SKM-1 treated with dmso at 0.1 percent for 144 hours (cell line): ENCODE measurements at regions not wholly inside any gene's neighbourhood (a gene's known extent, or its start where the extent isn't known, plus 50 kb on each side); places are given as distances from the start of the nearest gene placed in this dataset.

ENCODE experiments used
- DNase-seq: peaks from one replicate; lab custom pipeline; 2025; ENCODE audit not compliant: unreplicated experiment; lab: John Stamatoyannopoulos, UW

DNA sequence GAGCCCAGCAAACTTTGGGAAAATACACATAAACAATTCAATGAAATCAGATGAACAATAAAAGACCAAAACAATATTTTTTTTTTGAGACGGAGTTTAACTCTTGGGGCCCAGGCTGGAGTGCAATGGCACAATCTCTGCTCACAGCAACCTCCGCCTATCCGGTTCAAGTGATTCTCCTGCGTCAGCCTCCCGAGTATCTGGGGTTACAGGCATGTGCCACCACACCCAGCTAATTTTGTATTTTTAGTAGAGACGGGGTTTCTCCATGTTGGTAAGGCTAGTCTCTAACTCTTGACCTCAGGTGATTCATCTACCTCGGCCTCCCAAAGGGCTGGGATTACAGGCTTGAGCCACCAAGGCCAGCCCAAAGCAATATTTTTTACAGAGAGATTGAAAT is 1588.5 kb downstream of the BRINP3 start:
- DNase-seq = no peak

DNA sequence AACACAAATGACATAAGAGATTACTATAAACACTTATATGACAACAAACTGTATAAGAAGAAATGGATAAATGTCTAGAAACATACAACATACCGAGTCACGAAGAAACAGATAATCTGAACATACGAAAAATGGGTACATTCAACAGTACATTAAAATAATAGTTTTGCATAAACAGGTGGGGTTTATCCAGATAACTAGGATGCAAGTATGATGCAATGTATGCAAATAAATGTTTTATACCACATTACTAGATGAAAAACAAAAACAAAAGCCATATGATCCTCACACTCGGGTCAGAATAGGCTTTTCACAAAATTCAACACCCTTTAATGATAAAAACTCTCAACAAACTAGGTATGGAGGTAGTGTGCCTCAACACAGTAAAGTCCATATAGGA is 1585.7 kb downstream of the BRINP3 start:
- DNase-seq = no peak

DNA sequence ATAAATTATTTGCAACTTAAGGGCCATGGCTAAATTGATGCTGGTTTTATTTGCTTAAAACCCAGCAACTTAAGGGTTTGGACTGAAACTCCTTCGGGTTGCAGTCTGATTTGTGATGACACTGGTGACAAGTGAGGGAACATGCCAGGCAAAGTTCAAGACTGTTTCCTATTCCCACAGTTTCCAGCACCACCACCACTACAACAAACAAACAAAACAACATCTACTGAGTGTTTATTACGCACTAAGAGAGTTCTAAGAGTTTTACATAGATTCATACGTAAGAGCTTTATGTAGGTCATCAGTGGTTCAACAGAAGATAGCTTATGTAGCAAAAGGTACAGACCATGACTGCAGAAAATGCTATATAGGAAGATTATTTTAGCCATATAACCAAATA is 1582.1 kb downstream of the BRINP3 start:
- no peak for DNase-seq

DNA sequence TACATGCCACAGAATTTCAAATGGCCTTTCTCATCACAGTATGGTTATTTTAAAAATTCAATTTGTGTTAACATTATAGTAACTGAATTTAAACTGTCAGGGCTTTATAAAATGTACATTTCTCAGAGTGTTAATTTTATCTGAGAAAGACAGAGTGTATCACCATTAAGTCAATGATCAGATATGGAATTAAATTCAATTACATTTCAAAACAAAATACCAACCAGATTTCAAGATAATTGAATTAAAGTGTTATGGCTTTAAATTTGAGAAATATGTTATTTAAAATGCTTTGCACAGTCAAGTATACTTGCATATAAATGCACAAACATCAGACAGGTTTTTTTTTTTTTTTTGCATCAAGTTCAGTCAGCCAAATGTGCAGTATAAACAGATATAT is 1574.4 kb downstream of the BRINP3 start:
- DNase-seq = no peak

DNA sequence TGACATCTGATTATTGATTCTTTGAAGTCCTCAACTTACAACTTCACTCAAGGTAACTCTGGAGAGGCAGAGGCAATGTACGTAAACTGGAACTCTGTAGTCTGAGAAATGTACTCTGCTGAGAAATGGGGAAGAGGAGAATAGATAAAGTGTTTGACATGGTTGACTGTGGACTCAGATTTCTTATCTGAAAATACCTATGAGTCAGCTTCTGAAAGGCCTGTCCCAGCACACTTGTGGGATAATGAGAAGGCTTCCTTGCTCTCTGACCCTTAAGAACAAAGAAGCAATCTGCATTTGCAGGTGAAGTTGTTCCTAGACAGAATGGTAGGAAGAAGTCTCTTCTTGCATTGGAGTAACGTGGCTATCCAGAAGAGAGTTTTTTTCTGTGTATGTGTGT is 1573.5 kb downstream of the BRINP3 start:
- no peak for DNase-seq

DNA sequence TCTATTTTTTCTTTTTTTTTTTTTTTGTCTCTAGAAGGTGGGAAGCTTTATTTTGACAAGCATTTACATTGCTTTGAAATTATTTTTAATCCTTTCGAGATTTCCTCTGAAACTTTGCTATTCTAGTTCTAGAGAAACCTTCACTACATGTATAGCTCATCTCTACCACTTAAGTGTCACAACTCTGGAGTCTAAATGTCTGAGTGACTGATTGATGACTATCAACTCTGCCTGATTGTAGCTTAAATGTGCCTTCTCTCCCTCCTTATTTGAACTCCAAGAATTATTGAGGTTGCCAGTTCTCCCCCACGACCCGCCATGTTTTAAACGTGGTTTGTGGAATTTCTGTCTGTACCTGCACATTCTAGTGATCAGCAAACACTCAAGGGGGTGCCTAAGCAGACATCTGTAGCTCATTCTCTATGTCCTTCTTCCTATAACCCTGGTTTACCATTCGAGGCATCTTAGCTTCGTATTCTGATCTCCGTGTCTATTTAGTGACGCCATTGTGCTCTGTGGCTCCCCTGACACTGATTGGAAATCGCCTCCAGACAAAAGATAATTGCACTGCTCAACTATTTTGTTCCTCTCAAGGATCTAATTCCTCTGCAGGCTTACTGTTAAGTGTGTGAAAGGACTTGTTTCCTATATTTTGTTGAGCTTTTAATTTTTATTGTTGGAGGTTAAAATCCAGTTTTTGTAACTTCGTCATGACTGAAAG is 1570.6 kb downstream of the BRINP3 start:
- no peak for DNase-seq

DNA sequence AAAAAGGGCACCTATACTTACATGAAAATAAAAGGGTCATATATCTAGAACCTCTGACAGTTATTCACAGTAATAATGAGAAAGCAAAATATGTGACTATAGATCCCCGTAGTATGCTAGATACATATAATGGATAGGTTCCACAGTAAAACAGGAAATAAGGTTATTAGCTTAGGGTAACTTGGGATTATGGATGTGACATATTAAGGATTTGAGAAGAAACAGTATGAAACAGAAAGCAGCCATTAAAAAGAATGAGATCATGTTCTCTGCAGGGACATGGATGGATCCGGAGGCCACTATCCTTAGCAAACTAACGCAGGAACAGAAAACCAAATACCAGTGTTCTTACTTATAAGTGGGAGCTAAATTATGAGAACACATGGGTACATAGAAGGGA is 1547.3 kb downstream of the BRINP3 start:
- DNase-seq = no peak

DNA sequence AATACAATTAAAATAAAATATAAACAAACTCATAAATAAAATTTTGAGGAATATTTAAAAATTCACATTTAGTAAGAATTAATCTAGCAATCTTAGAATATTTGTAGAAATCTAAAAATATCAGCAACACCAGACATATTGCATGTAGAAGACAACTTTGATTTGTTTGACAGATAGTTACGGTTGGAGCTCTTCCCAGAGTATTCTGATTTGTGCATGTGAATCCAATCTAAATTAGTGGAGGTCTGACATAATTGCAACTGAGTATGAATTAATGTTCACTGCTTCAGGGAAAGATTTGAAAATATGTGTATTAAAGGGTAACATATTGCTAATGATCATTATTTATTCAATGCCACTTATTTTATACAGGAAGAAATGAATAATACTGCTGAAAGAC is 1546.2 kb downstream of the BRINP3 start:
- no peak for DNase-seq

DNA sequence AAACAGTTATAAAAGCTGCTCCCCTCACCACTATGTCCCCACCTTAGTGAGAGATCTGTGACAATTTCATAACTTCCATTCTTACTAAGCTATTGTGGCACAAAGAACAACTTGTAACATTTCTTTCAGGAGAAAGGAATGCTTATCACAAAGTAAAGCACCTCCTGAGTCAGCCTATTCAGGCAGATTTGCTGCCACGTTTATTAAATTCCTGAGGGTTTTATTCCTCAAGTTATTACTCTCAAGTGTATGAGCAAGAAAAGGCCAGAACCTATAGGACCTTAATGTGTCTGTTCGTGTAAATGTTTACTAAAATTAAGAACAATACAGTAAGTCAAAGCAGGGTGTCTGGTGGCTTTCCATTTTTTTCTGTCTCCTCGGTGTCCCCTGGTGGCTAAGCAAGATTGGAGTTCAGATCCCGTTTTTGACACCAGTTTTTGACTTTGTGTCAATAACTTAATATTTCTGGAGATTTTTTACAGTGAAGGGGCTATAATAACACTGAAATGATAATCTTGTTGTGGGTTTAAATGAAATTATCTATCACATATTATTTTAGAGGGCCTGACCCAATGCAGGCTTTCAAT is 1539.6 kb downstream of the BRINP3 start:
- peak; percentile 16 for DNase-seq

DNA sequence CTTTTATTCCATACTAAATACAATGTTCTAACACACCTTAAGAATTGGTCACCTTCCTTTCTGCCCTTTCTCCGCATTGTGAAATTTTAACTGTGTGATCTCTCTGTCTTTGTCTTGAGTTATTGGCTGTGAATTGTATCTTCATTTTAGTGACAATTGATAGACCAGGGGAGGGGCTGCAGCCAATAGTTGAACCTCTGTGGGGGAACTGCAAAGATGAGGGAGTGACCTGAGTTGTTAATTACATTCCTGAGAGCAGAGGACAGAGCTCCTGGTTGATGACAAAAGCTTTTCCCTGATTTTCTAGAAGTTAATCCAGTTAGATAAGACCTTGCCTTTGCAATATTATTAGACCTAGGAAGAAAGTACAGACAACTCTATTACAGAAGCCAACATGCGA is 1535.7 kb downstream of the BRINP3 start:
- DNase-seq = no peak

DNA sequence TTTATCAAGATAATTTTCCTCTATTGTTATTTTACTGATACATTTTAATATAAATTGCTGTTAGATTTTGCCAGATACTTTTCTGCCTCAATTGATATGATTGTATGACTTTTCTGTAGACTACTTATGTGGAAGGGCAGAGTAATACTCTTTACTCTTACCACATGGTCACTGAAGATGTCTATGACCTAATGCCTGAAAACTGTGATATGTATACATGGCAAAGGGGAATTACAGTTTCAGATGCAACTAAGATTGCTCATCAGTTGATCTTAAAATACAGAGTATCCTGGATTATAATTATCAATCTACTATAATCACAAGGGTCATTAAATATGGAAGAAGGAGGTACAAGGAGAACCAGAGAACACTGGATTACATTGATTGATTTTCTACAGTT is 1528.0 kb downstream of the BRINP3 start:
- DNase-seq = no peak

DNA sequence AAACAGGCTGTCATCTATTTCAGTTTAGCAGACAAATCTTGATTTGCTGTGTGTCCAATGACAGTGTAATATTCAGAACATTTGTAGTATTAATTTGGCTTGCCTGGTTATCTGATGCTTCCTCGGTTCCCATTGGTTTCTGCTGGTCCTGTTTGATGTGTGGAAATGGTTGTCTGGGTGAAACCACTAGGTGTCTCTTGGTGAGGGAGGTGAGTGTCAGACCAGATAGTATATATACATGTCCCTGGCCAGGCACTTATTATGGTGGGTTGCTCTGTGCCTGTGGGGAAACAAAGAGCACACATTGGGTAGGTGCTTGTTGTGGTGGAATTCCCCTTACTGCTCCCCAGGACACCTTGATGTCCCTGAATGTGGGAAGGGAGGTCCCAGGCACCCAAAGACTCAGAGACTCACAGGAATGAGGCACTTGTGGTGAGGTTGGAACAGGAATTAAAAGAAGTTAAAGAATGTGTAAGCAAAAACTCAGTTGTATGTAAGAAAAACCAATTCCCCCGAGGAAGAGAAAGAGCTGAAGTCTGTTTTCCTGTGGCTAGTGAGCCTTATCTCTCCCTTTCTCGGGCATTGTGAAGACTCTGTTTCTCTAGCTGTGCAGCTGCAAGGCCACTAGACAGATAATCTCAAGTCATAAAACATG is 1519.1 kb downstream of the BRINP3 start:
- no peak for DNase-seq

DNA sequence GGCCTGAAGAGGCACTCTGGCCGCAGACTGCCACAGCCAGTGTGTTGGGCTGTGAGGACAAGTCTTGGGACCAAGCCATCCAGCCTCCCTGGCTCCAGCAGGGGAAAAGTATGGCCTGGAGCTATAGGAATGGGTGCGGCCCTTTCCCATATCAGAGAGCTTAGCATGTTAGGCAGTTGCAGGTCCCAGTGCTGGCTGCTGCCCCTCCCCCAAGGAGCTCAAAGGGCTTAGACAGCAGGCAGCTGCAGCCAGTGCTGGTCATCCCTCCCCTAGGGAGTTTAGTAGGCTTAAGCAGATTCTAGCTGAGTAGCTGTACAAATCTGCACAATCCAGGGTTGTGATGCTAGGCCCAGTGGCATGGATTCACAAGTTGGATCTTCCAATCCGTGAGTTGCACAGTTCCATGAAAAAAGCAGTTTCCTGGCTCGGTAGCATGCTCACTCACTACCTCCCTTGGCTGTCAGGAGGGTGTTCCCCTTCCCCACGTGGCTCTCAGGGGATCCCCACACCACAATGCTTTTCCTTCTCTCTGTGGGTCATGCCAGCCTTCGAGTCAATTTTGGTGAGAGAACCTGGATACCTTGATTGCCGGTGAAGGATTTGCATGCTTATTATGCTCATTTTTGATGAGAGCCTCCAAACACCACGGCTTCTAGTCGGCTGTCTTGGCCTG is 1490.8 kb downstream of the BRINP3 start:
- DNase-seq = no peak

DNA sequence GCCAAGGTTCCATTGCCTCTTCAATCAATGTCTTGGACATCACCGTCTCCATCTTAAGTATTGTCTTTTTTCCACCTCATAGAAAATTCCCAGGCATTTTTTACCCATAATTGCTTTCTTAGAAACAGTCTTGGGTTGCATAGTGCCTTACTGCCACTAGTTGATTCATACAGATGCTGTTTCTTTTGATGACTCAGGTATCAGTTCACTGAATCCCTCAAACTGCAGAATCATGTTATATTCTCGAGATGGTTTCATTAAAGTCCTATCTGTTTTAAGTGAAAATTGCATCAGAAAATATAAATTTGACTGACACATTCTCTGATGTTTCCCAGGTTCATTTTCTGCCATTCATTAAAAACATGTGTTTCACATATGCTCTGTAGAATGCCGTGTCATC is 1489.1 kb downstream of the BRINP3 start:
- DNase-seq = no peak

DNA sequence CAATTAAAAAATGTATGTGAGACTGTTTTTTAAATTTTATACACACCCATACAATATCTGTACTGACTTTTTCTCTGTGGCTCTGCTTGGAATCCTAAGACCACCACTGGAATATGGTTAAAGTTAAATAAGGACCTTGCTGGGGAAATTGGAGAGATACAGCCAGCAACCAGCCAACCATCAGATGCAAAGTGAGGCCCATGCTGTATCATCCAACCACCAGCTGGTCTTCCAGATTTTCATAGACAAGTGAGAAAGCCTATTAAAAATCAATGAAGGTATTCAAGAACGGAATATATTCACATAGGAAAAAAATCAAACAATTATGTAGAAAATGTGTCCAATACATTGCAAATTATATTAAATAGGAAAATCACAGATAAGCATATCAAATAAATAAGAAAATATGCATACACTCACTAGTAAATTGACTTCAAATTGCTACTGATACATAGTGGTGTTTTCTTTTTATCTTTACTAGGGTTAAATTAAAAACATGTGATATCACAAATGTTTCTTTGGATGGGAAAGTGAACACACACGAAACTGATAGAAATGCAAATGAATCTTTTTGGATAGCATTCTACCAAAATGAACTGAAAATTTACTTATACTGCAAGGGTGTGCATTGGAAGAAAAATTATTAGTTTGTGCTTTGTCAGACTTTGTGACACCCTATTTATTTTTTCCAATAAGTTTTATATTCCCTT is 1486.3 kb downstream of the BRINP3 start:
- no peak for DNase-seq

DNA sequence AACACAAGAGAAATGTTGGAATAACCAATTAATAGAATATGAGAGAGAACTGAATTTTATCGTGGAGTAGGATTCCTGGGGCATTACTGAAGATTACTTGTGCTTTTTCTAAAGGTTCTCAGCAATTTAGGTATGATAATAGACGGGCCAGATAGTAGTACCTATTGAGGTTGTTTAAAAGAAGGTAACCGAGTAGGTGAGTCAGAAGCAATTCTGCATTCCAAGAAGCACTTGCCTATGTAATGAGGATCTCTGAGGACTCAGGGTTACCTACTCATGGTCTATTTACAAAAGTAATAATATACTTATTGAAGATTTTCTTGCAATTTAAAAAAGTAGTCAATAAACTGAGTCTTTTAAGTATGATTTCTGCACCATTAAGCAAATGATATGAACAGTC is 1469.8 kb downstream of the BRINP3 start:
- no peak for DNase-seq

DNA sequence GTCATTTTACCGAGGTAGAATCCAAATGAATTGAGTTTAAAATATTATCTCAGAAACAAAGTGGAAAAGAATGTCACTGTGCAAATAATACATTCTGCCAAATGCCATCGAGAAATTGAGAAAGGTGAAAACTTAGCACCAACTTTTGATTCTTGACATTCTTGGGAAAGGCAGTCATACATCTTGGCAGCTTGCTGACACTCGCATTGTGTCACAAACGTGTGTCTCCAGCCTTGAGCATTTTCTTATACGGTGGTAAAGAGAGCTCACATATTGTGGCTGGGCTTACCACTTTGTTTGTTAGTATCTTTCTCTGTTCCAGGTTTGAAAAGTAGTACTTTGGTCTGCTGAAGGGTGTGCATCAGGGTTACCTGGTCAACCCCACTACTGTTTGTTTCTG is 1456.1 kb downstream of the BRINP3 start:
- no peak for DNase-seq

DNA sequence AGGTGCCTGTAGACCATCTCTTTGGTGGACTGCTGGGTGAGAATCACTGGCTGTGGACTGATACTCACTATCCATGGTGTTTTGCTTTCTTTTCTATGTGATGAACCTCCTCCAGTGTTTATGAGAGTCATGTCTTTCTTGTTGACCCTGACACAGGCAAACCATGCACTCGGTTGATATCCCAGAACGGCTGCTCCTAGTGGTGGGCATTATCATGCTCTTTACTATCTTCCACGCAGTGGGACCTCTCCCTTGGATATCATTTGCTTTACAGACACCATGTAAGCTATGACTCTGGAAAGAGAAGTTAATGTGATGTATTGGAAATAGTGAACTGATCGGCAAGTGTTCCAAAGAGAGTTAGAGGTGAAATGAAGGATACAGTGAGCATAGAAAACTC is 1455.6 kb downstream of the BRINP3 start:
- no peak for DNase-seq

DNA sequence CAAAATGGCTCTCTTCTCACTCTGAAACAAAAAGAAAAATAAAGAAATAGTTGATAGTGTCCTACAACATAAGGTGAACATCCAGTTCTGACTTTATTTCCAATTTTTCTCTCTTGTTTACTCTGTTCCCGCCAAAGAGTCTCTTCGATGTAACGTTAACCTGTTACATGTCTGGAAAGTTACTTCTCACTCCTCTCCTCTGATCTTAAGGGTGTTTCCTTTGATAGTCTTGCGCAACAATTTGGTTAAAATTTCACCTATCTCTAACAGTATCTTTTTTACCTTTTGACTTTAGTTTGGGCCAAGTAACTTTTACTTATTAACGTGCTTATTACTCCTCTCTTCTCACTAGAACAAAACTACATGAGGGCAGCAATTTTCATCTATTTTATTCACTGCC is 1450.2 kb downstream of the BRINP3 start:
- no peak for DNase-seq

DNA sequence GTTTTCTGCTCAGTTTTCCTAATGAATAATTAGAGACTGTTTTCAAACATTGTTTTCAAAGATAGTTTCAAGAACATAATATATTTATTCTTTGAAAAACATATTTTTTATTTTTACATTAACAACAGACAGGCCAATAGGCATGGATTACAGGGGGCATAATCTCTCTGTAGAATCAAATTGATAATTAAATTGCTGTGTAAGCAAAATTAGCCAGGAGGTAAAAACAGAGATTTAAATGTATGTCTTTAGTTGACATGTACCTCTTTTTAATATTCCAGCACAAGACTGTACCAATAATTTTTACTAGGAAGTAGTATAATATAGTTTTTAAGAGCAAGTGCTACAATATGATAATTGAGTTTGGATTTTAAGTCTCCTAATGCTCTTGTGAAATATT is 1444.5 kb downstream of the BRINP3 start:
- DNase-seq = no peak

DNA sequence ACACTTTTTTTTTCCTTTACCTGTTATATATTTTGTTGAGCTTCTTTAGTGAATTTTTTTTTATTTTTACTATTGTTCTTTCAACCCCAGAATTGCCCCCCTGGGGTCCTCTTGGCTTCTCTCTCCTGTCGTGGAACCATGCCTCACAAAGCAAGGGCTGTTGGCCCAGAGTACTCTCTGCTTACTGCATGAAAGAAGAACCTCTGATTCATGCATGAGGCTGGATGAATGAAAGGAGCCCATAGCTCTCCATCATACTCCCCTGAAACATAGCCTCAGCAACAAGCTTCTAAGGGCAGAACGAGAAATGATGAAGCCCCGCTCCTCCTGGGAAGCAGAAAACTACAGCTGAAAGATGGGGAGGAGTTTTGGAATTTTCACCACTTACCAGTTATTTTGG is 1441.0 kb downstream of the BRINP3 start:
- no peak for DNase-seq
